ENCODE measurements at regions not wholly inside any gene's neighbourhood (a gene's known extent, or its start where the extent isn't known, plus 50 kb on each side); places are given as distances from the start of the nearest gene placed in this dataset.

DNA sequence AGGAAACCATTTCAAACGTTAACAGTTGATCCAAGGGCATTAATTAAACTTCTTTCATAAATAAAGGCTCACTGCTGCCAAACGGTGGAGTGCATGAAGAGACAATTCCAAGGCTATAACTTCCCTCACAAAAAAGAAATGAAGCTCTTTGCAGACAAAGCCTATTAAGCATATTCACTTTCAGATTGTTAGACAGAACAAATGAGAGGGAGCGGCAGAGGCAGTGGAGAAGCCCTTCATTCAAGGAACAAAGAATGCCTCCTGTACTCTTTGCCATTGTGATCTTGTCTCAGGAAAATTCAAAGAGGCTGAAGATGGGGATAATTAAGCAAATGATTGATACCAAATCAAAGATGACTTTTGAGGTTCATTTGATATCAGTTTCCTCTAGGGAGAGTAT lies 370.5 kb upstream of the FAT1 start:
- TF ChIP-seq YY1 (IDR thresholded peaks at IDR 0.05; ENCODE audit: insufficient read depth, insufficient read length) (no peak), SUZ12 (IDR thresholded peaks at IDR 0.05; ENCODE audit: extremely low read depth, insufficient read depth, insufficient read length) (no peak)

All from NT2/D1 (cell line).